Osteoblast (primary cell): ENCODE measurements at regions not wholly inside any gene's neighbourhood (a gene's known extent, or its start where the extent isn't known, plus 50 kb on each side); places are given as distances from the start of the nearest gene placed in this dataset.

Experiments used
- DNase-seq: peaks from one replicate; pipeline ENCODE4 v3.0.0; 2011; ENCODE audit warnings: low spot score, mixed read lengths; ENCODE audit not compliant: insufficient read length; ENCODE audit errors: missing footprints
- H2AFZ ChIP-seq: 2 replicates; pipeline ENCODE4 v1.6.0; 2011; ENCODE audit warnings: mild to moderate bottlenecking, low read length
- H3K27ac ChIP-seq: 2 replicates; pipeline ENCODE4 v1.5.1; 2011; ENCODE audit warnings: mild to moderate bottlenecking, low read depth, low read length, moderate library complexity
- H3K27me3 ChIP-seq: 2 replicates; pipeline ENCODE4 v1.6.0; 2012; ENCODE audit warnings: mild to moderate bottlenecking, control low read depth, inconsistent platforms, low read length, moderate library complexity; ENCODE audit not compliant: insufficient read depth
- H3K36me3 ChIP-seq: 2 replicates; pipeline ENCODE4 v1.5.1; 2011; ENCODE audit warnings: mild to moderate bottlenecking, low read length, control low read depth, moderate library complexity; ENCODE audit not compliant: insufficient read depth
- H3K4me1 ChIP-seq: 2 replicates; pipeline ENCODE4 v1.5.1; 2011; ENCODE audit warnings: mild to moderate bottlenecking, low read length, control low read depth, moderate library complexity; ENCODE audit not compliant: insufficient read depth
- H3K4me2 ChIP-seq: 2 replicates; pipeline ENCODE4 v1.6.0; 2011; ENCODE audit warnings: mild to moderate bottlenecking, low read length; ENCODE audit not compliant: insufficient read depth
- H3K4me3 ChIP-seq: fragments of 200-600 bp; sonication (generic); 3 replicates; pipeline ENCODE4 v1.5.1; 2012; ENCODE audit warnings: mild to moderate bottlenecking, low read length, inconsistent platforms; ENCODE audit not compliant: insufficient read depth
- H3K79me2 ChIP-seq: 2 replicates; pipeline ENCODE4 v1.6.0; 2012; ENCODE audit warnings: mild to moderate bottlenecking, low read length, control low read depth, inconsistent platforms; ENCODE audit not compliant: insufficient read depth
- H3K9me3 ChIP-seq: 2 replicates; pipeline ENCODE4 v1.5.1; 2011; ENCODE audit warnings: low read depth, low read length, control low read depth
- H4K20me1 ChIP-seq: 2 replicates; pipeline ENCODE4 v1.6.0; 2012; ENCODE audit warnings: mild to moderate bottlenecking, low read length, control low read depth; ENCODE audit not compliant: insufficient read depth
- CTCF ChIP-seq: IDR thresholded peaks from 2 replicates; pipeline ENCODE4 v1.5.1; 2011; ENCODE audit warnings: mild to moderate bottlenecking, low read depth, low read length, moderate library complexity; ENCODE audit errors: extremely low read depth

- DNase-seq: no peak
- Histone ChIP-seq H3K4me1 (no peaks in the 10 kb centered on the region), H3K79me2 (no peaks in the 10 kb centered on the region), H3K4me3 (no peak overlapping the region), H3K27me3 (no peaks in the 10 kb centered on the region), H3K4me2 (no peak overlapping the region), H4K20me1 (no peaks in the 10 kb centered on the region), H3K36me3 (no peaks in the 10 kb centered on the region), H2AFZ (no peak overlapping the region), H3K27ac (no peak overlapping the region), H3K9me3 (no peaks in the 10 kb centered on the region)
- no peak for TF ChIP-seq CTCF
Observed at GRCh38 chr5:39880985-39881384, 456.2 kb upstream of the DAB2 start.

- H3K79me2 ChIP-seq: no peaks in the 10 kb centered on the region
- no peak overlapping the region for H2AFZ ChIP-seq
- no peaks in the 10 kb centered on the region for H3K9me3 ChIP-seq
- no peak for TF ChIP-seq CTCF
- H3K4me1 ChIP-seq: no peaks in the 10 kb centered on the region
- H3K4me3 ChIP-seq: no peak overlapping the region
- no peaks in the 10 kb centered on the region for H3K27me3 ChIP-seq
- no peak overlapping the region for H3K27ac ChIP-seq
- no peaks in the 10 kb centered on the region for H4K20me1 ChIP-seq
- no peak overlapping the region for H3K4me2 ChIP-seq
- no peak for DNase-seq
- H3K36me3 ChIP-seq: no peaks in the 10 kb centered on the region
Observed at GRCh38 chr5:39877479-39877878, 452.7 kb upstream of the DAB2 start.

GRCh38 chr5:39876146-39876545 is 451.4 kb upstream of the DAB2 start:
- Histone ChIP-seq H4K20me1 (no peaks in the 10 kb centered on the region), H2AFZ (no peak overlapping the region), H3K79me2 (no peaks in the 10 kb centered on the region), H3K27me3 (no peaks in the 10 kb centered on the region), H3K36me3 (no peaks in the 10 kb centered on the region), H3K4me1 (no peaks in the 10 kb centered on the region), H3K4me2 (no peak overlapping the region), H3K27ac (no peak overlapping the region), H3K4me3 (no peak overlapping the region), H3K9me3 (no peaks in the 10 kb centered on the region)
- no peak for TF ChIP-seq CTCF
- no peak for DNase-seq

GRCh38 chr5:39870137-39870536 is 445.4 kb upstream of the DAB2 start:
- TF ChIP-seq CTCF: no peak
- H3K36me3 ChIP-seq: no peaks in the 10 kb centered on the region
- H3K27me3 ChIP-seq: no peaks in the 10 kb centered on the region
- no peak for DNase-seq
- H2AFZ ChIP-seq: no peak overlapping the region
- H4K20me1 ChIP-seq: no peaks in the 10 kb centered on the region
- no peaks in the 10 kb centered on the region for H3K9me3 ChIP-seq
- H3K4me1 ChIP-seq: no peaks in the 10 kb centered on the region
- no peak overlapping the region for H3K4me3 ChIP-seq
- H3K27ac ChIP-seq: no peak overlapping the region
- H3K4me2 ChIP-seq: no peak overlapping the region
- no peaks in the 10 kb centered on the region for H3K79me2 ChIP-seq
